Erythroblast (primary cell): ENCODE measurements at regions not wholly inside any gene's neighbourhood (a gene's known extent, or its start where the extent isn't known, plus 50 kb on each side); places are given as distances from the start of the nearest gene placed in this dataset.

ENCODE experiments used
- GATA1 ChIP-seq: IDR thresholded peaks from 2 replicates; pipeline ENCODE4 v1.6.1; 2011; ENCODE audit warnings: low read depth, mild to moderate bottlenecking, control low read depth, low read length, moderate library complexity
- POLR2A ChIP-seq: IDR thresholded peaks from 2 replicates; pipeline ENCODE4 v1.6.1; 2011; ENCODE audit warnings: mild to moderate bottlenecking, low read length

DNA sequence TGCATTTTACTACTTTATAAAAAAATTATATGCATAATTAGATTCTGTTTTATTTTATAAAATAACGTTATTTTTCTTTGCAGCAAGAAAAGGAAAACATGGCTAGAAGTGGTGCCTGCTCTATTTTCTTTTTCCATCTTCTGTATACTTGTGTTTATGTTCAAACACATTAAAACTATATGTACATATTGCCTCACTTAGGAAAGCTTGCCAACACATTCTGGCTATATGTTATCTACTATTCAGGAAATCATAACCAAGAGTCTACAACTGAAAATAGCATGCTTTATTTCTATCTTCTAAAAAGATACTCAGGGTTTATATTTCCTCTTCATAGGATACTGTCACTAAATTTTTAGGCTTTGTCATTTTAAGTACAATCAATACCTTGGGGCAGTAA is 90.2 kb upstream of the KCNMB2 start:
- TF ChIP-seq POLR2A (no peak), GATA1 (no peak)
